HCT116 (cell line): ENCODE measurements at regions not wholly inside any gene's neighbourhood (a gene's known extent, or its start where the extent isn't known, plus 50 kb on each side); places are given as distances from the start of the nearest gene placed in this dataset.

Experiments used
- ATAC-seq: fragments of 200-7000 bp; cut with Tn5 transposase; 2 replicates; pipeline ENCODE4 v1.9.1; 2020; ENCODE audit warnings: mild to moderate bottlenecking, moderate library complexity
- BruUV-seq: library from RNA; stranded (reverse); fragments of 400-500 nt; replicated peaks from 2 replicates; lab custom pipeline; 2021; lab: Mats Ljungman, UMichigan
- CTCF ChIA-PET: fragments of 300-600 bp; sonication (Branson Sonifier 250); formaldehyde crosslinking; loops from one replicate; lab custom pipeline; 2021; ENCODE audit warnings: antibody characterized with exemption; lab: Charles Lee
- POLR2A ChIA-PET: fragments of 300-600, 350-600 bp; sonication (Branson Sonifier 250); formaldehyde crosslinking; loops from one replicate; lab custom pipeline; 2021; ENCODE audit warnings: antibody characterized with exemption; lab: Charles Lee
- RAD21 ChIA-PET, 2 experiments: fragments of 300-600 bp; sonication (Branson Sonifier 250); formaldehyde crosslinking; loops; one replicate each; lab custom pipeline; 2023; ENCODE audit warnings: low total read pairs in 2 of 2; ENCODE audit not compliant: uncharacterized antibody in 2 of 2, unreplicated experiment in 2 of 2, low non-redundant PET in 1 of 2; lab: Charles Lee
- DNase-seq: peaks from one replicate; pipeline ENCODE4 v3.0.0-alpha.2; 2010; ENCODE audit warnings: low read depth, low spot score
- H2AFZ ChIP-seq: fragments of 200-600 bp; shearing (Covaris generic), sonication (generic); 2 replicates; pipeline ENCODE4 v1.6.1; 2017; ENCODE audit warnings: low read depth, mixed run types, mixed read lengths, antibody characterized with exemption, low read length; ENCODE audit not compliant: poor library complexity, severe bottlenecking
- H3K27ac ChIP-seq: 2 replicates; pipeline ENCODE4 v1.5.1; 2012; ENCODE audit warnings: low read depth, low read length
- H3K27me3 ChIP-seq: fragments of 200-600 bp; sonication (generic); 2 replicates; pipeline ENCODE4 v1.6.1; 2016; ENCODE audit warnings: mixed run types, low read length, mixed read lengths; ENCODE audit not compliant: insufficient read depth
- H3K36me3 ChIP-seq, 2 experiments: fragments of 200-500 bp in 1 of 2; fragments of 200-600 bp in 1 of 2; sonication (Bioruptor generic) in 1 of 2; sonication (generic) in 1 of 2; 2 replicates each; pipeline versions ENCODE4 v1.5.1 to v1.6.1; 2014 to 2016; ENCODE audit warnings: low read length in 2 of 2, inconsistent platforms in 1 of 2, mixed read lengths in 1 of 2, mixed run types in 1 of 2; ENCODE audit not compliant: insufficient read depth in 2 of 2, control insufficient read depth in 1 of 2
- H3K4me1 ChIP-seq, 2 experiments: fragments of 200-600 bp in 1 of 2; sonication (generic) in 1 of 2; 2 replicates each; pipeline versions ENCODE4 v1.5.1 to v1.6.1; 2012 to 2017; ENCODE audit warnings: low read length in 2 of 2, inconsistent platforms in 1 of 2, mild to moderate bottlenecking in 1 of 2, mixed read lengths in 1 of 2, mixed run types in 1 of 2, moderate library complexity in 1 of 2; ENCODE audit not compliant: insufficient read depth in 2 of 2, control insufficient read depth in 1 of 2
- H3K4me2 ChIP-seq: fragments of 200-600 bp; sonication (generic); 2 replicates; pipeline ENCODE4 v1.6.1; 2017; ENCODE audit warnings: mixed run types, low read length, mixed read lengths
- H3K4me3 ChIP-seq, 2 experiments: fragments of 200-600 bp in 1 of 2; sonication (generic) in 1 of 2; replicated peaks in 1 of 2; 2 replicates each; pipeline ENCODE4 v1.5.1; 2011 to 2016; ENCODE audit warnings: low read length in 2 of 2, control low read depth in 1 of 2, low read depth in 1 of 2, mild to moderate bottlenecking in 1 of 2, mixed read lengths in 1 of 2, mixed run types in 1 of 2
- H3K79me2 ChIP-seq: fragments of 200-600 bp; sonication (generic); 2 replicates; pipeline ENCODE4 v1.6.1; 2017; ENCODE audit warnings: mild to moderate bottlenecking, mixed run types, low read length, moderate library complexity, mixed read lengths; ENCODE audit not compliant: insufficient read depth
- H3K9ac ChIP-seq: fragments of 200-600 bp; sonication (generic); 2 replicates; pipeline ENCODE4 v1.6.1; 2016; ENCODE audit warnings: low read length, mixed read lengths
- H3K9me2 ChIP-seq: fragments of 200-600 bp; sonication (generic), shearing (Covaris generic); 2 replicates; pipeline ENCODE4 v1.6.1; 2017; ENCODE audit warnings: mixed run types, mild to moderate bottlenecking, moderate library complexity; ENCODE audit not compliant: insufficient read depth
- H3K9me3 ChIP-seq, 2 experiments: fragments of 200-500 bp in 1 of 2; fragments of 200-600 bp in 1 of 2; sonication (Bioruptor generic) in 1 of 2; sonication (generic) in 1 of 2; 2 replicates each; pipeline ENCODE4 v1.6.1; 2014 to 2017; ENCODE audit warnings: low read length in 2 of 2, mixed read lengths in 2 of 2, inconsistent platforms in 1 of 2, low read depth in 1 of 2, mild to moderate bottlenecking in 1 of 2, mixed run types in 1 of 2, moderate library complexity in 1 of 2; ENCODE audit not compliant: control insufficient read depth in 1 of 2, insufficient read depth in 1 of 2
- H4K20me1 ChIP-seq: fragments of 200-600 bp; sonication (generic), shearing (Covaris generic); 2 replicates; pipeline ENCODE4 v1.6.1; 2017; ENCODE audit warnings: mixed run types, mild to moderate bottlenecking, moderate library complexity; ENCODE audit not compliant: insufficient read depth
- EGR1 ChIP-seq: IDR thresholded peaks from 2 replicates; pipeline ENCODE4 v1.6.1; 2012; ENCODE audit warnings: low read depth
- ELF1 ChIP-seq: IDR thresholded peaks from 2 replicates; pipeline ENCODE4 v1.6.1; 2012; ENCODE audit warnings: low read depth, borderline replicate concordance
- RAD21 ChIP-seq: IDR thresholded peaks from 2 replicates; pipeline ENCODE4 v1.6.1; 2012; ENCODE audit warnings: low read depth, mild to moderate bottlenecking
- REST ChIP-seq: IDR thresholded peaks from 2 replicates; pipeline ENCODE4 v1.6.1; 2012; ENCODE audit warnings: low read depth
- TCF7L2 ChIP-seq: IDR thresholded peaks from 2 replicates; pipeline ENCODE4 v1.7.0; 2011; ENCODE audit warnings: borderline replicate concordance, inconsistent platforms; ENCODE audit not compliant: insufficient read depth, insufficient read length; ENCODE audit errors: extremely low read depth
- intact Hi-C: fragments of 100-400 bp; cut with micrococcal nuclease; formaldehyde crosslinking; loops from 2 replicates; pipeline ENCODE4 v1.10.0; 2022
- TF ChIP-seq, protein P1 (sequence below): IDR thresholded peaks from 2 replicates; pipeline ENCODE4 v1.6.1; 2012
- TF ChIP-seq, protein P2 (sequence below): IDR thresholded peaks from 2 replicates; pipeline ENCODE4 v1.6.1; 2012

- TF ChIP-seq RAD21 (peak; percentile 59), REST (no peak)
- TF ChIP-seq, all 23 proteins: peak for 8
These were observed 241.0 kb downstream of the FSIP2 start (continued) for GRCh38 chr2:185979546-185980071.

DNA sequence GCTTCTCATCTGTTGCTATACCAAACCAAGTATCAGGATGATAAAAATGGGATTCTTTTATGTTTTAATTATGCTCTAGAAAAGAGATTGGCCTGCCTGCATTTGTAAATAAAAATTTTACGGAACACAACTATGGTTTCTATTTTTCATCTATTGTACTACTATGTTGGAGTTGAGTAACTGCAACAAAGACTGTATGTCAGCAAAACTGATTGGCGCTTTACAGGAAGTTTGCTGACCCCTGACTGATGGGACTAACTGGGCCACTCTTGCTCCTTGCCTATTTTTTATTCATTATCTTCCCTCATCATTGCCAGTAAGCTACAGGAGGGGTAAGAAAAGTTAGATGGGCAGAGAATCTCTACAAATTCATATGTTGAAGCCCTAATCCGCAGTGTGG lies 242.3 kb downstream of the FSIP2 start:
- CTCF ChIA-PET, result no interaction called here
- no peak for TF ChIP-seq RAD21
- TF ChIP-seq, protein P1, sequence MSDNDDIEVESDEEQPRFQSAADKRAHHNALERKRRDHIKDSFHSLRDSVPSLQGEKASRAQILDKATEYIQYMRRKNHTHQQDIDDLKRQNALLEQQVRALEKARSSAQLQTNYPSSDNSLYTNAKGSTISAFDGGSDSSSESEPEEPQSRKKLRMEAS, result no peak
- no peak for TF ChIP-seq ELF1
- no peak for TF ChIP-seq EGR1
- no peak for TF ChIP-seq TCF7L2
- TF ChIP-seq, protein P2, sequence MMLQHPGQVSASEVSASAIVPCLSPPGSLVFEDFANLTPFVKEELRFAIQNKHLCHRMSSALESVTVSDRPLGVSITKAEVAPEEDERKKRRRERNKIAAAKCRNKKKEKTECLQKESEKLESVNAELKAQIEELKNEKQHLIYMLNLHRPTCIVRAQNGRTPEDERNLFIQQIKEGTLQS, result no peak
- Histone ChIP-seq H3K4me2 (no peak overlapping the region), H3K4me1 (peaks cover 7 to 18% of the 10 kb centered on the region in 2 experiments; a peak in 3 of 4 replicates), H3K4me3 (no peak overlapping the region), H3K79me2 (no peaks in the 10 kb centered on the region), H3K9me3 (no peaks in the 10 kb centered on the region), H3K27me3 (no peaks in the 10 kb centered on the region), H2AFZ (no peak overlapping the region), H3K27ac (no peak overlapping the region), H3K9ac (no peak overlapping the region), H3K36me3 (no peaks in the 10 kb centered on the region), H4K20me1 (no peaks in the 10 kb centered on the region), H3K9me2 (no peaks in the 10 kb centered on the region)
- no TSS peak for BruUV-seq
- RAD21 ChIA-PET, result no interaction called here
- ATAC-seq (no peak), DNase-seq (no peak)
- intact Hi-C loops, result loop anchor here (10.0 kb wide), 1 partner anchor 474 kb away; no protein-coding TSS in a partner anchor
- POLR2A ChIA-PET, result no interaction called here
